ENCODE measurements at regions not wholly inside any gene's neighbourhood (a gene's known extent, or its start where the extent isn't known, plus 50 kb on each side); places are given as distances from the start of the nearest gene placed in this dataset.

DNA sequence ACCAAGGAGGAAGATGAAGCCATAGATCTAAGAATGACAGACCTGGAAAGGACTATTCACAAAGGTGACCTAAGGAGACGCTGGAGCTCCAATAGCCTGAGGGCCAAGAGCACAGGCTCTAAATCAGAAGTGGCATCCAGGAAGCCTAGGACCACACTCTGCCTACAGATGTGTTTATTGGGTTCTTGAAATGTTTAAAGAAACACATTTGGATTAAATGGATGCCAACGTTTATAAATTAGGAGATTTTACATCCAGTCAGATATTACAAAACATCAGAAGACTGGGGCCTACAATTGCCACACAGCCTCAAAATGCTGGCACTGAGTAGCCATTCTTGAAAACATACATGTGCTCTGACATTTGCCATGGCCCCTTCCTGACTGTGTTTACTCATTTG lies 80.9 kb downstream of the HMHB1 start:
- TF ChIP-seq, protein P1, sequence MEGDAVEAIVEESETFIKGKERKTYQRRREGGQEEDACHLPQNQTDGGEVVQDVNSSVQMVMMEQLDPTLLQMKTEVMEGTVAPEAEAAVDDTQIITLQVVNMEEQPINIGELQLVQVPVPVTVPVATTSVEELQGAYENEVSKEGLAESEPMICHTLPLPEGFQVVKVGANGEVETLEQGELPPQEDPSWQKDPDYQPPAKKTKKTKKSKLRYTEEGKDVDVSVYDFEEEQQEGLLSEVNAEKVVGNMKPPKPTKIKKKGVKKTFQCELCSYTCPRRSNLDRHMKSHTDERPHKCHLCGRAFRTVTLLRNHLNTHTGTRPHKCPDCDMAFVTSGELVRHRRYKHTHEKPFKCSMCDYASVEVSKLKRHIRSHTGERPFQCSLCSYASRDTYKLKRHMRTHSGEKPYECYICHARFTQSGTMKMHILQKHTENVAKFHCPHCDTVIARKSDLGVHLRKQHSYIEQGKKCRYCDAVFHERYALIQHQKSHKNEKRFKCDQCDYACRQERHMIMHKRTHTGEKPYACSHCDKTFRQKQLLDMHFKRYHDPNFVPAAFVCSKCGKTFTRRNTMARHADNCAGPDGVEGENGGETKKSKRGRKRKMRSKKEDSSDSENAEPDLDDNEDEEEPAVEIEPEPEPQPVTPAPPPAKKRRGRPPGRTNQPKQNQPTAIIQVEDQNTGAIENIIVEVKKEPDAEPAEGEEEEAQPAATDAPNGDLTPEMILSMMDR (IDR thresholded peaks at IDR 0.05): no peak
- no peak for TF ChIP-seq POLR2AphosphoS5 (IDR thresholded peaks at IDR 0.05)
- TF ChIP-seq POLR2A (IDR thresholded peaks at IDR 0.05): no peak

Measured in prostate gland (tissue), 2 donors.